Posterior cingulate gyrus (tissue), 11 donors: ENCODE measurements at regions not wholly inside any gene's neighbourhood (a gene's known extent, or its start where the extent isn't known, plus 50 kb on each side); places are given as distances from the start of the nearest gene placed in this dataset.

Source experiments
- DNase-seq, 10 donors: peaks; one replicate each; pipeline versions ENCODE4 v3.0.0 to v3.0.0-alpha.2; 2020 to 2021; ENCODE audit warnings: mixed read lengths in 3 of 10
- intact Hi-C: fragments of 100-400 bp; cut with DNase I; formaldehyde crosslinking; loops from one replicate; pipeline ENCODE4 v1.15.1; 2023

- intact Hi-C loops: no loop called here
Measured at GRCh38 chr3:27059489-27059888, 309.7 kb downstream of the NEK10 start.

More at GRCh38 chr3:27059489-27059888, 309.7 kb downstream of the NEK10 start:
- no peak for DNase-seq
